Hematopoietic multipotent progenitor cell treated with erythropoietin and hydrocortisone succinate and interleukin-3 and kit ligand, for 6 days (in vitro differentiated cells): ENCODE measurements at regions not wholly inside any gene's neighbourhood (a gene's known extent, or its start where the extent isn't known, plus 50 kb on each side); places are given as distances from the start of the nearest gene placed in this dataset.

Experiments
- DNase-seq: peaks from one replicate; pipeline ENCODE4 v3.0.0-alpha.2; 2015

GRCh38 chr12:43169115-43169681, 382.8 kb downstream of the ADAMTS20 start:
- no peak for DNase-seq

GRCh38 chr12:43167691-43168090, 384.3 kb downstream of the ADAMTS20 start:
- DNase-seq: no peak

- no peak for DNase-seq
These were observed 386.7 kb downstream of the ADAMTS20 start for GRCh38 chr12:43165351-43165750.

- no peak for DNase-seq
These were observed 389.9 kb downstream of the ADAMTS20 start for GRCh38 chr12:43162138-43162537.

GRCh38 chr12:43159506-43159905, 392.5 kb downstream of the ADAMTS20 start:
- no peak for DNase-seq

GRCh38 chr12:43158126-43158525, 393.9 kb downstream of the ADAMTS20 start:
- DNase-seq: no peak

GRCh38 chr12:43155376-43155775, 396.6 kb downstream of the ADAMTS20 start:
- no peak for DNase-seq

- no peak for DNase-seq
These were observed 397.4 kb downstream of the ADAMTS20 start for GRCh38 chr12:43154498-43155045.

- DNase-seq: no peak
These were observed 400.5 kb downstream of the ADAMTS20 start for GRCh38 chr12:43151441-43151981.

- DNase-seq: no peak
These were observed 403.3 kb downstream of the ADAMTS20 start for GRCh38 chr12:43148691-43149090.

- DNase-seq: no peak
These were observed 404.1 kb downstream of the ADAMTS20 start for GRCh38 chr12:43147878-43148277.

- DNase-seq: no peak
These were observed 406.5 kb downstream of the ADAMTS20 start for GRCh38 chr12:43145481-43145880.

- no peak for DNase-seq
These were observed 408.7 kb downstream of the ADAMTS20 start for GRCh38 chr12:43143278-43143677.

- DNase-seq: no peak
These were observed 419.7 kb downstream of the ADAMTS20 start for GRCh38 chr12:43132291-43132690.

- DNase-seq: no peak
These were observed 420.7 kb downstream of the ADAMTS20 start for GRCh38 chr12:43131301-43131700.

- no peak for DNase-seq
These were observed 424.0 kb downstream of the ADAMTS20 start for GRCh38 chr12:43127886-43128549.

GRCh38 chr12:43126652-43127375, 425.2 kb downstream of the ADAMTS20 start:
- no peak for DNase-seq

- DNase-seq: no peak
These were observed 428.5 kb downstream of the ADAMTS20 start for GRCh38 chr12:43123461-43123860.

- no peak for DNase-seq
These were observed 431.9 kb downstream of the ADAMTS20 start for GRCh38 chr12:43120150-43120549.

- no peak for DNase-seq
These were observed 433.1 kb downstream of the ADAMTS20 start for GRCh38 chr12:43118881-43119280.

- no peak for DNase-seq
These were observed 433.8 kb downstream of the ADAMTS20 start for GRCh38 chr12:43118234-43118633.

- no peak for DNase-seq
These were observed 434.6 kb downstream of the ADAMTS20 start for GRCh38 chr12:43117226-43117930.
